H1 (cell line): ENCODE measurements at regions not wholly inside any gene's neighbourhood (a gene's known extent, or its start where the extent isn't known, plus 50 kb on each side); places are given as distances from the start of the nearest gene placed in this dataset.

Experiments
- JUN ChIP-seq: IDR thresholded peaks from 2 replicates; pipeline ENCODE4 v1.6.1; 2011; ENCODE audit warnings: low read depth, mild to moderate bottlenecking, improper control_type of control experiment, low read length
- NRF1 ChIP-seq: IDR thresholded peaks from 2 replicates; pipeline ENCODE4 v1.6.1; 2011; ENCODE audit warnings: mild to moderate bottlenecking, low read depth, low read length, improper control_type of control experiment
- RFX5 ChIP-seq: IDR thresholded peaks from 2 replicates; pipeline ENCODE4 v1.6.1; 2011; ENCODE audit warnings: low read depth, low read length, improper control_type of control experiment, borderline replicate concordance
- RNF2 ChIP-seq: fragments of 200-900, 300-1000 bp; sonication (generic); IDR thresholded peaks from 2 replicates; pipeline ENCODE4 v1.7.1; 2016; ENCODE audit warnings: borderline replicate concordance, low read depth, mild to moderate bottlenecking, antibody characterized with exemption, low read length; ENCODE audit not compliant: poor library complexity, severe bottlenecking; ENCODE audit errors: missing control alignments
- TAF1 ChIP-seq: IDR thresholded peaks from 2 replicates; pipeline ENCODE4 v1.6.1; 2011; ENCODE audit warnings: mild to moderate bottlenecking, low read depth, low read length
- TCF12 ChIP-seq: IDR thresholded peaks from 2 replicates; pipeline ENCODE4 v1.6.1; 2011; ENCODE audit warnings: low read depth, mild to moderate bottlenecking, low read length

DNA sequence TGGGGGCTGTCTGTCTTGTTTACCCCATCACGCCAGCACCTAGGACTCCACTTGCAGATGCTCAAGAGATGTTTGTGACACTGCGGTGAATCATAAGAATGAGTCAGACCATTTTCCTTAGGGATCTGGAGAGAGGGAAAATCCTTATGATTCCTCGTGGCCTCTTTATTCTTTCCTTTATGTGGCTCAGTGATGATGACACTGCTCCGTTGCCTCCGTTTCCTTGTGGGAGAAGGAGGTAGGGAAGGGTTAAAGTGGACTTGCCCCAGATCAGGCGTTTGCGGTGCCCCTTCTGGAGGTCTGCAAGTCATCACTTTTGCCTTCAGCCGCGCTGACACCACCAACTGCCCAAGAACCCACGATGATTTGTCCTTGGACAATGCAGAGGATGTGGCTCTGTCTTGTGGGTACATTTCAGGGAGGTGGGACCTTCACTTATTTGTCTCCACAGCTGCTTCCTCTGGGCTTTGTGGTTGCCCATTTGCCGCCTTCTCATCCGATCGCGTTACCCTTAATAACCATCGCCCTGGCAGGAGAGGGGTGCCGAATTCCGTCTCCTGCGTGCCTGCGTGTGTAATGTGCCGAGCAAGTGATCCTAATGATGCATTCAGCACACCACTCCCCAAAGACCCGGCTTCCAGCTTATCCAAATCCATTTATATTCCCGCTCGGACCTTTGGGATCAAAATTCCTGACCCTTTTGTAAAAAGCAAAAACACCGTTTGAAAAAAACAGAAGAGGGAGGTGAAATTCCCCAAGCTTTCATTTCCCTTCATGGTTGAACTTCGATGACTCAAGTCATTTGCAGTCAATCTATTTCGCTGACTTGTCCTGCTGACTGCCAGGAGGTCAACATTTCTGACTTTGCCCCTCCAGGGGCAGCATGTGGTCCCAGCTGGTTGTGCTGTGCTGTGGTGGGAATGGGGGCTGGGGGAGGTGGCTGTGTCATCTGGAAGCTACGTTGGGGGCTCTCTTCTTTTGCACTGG, 87.2 kb upstream of the IRX3 start (continued):
- TF ChIP-seq NRF1 (no peak), RNF2 (no peak), JUN (no peak), TCF12 (no peak), RFX5 (no peak), TAF1 (no peak)
